Endothelial cell of umbilical vein (primary cell): ENCODE measurements at regions not wholly inside any gene's neighbourhood (a gene's known extent, or its start where the extent isn't known, plus 50 kb on each side); places are given as distances from the start of the nearest gene placed in this dataset.

Experiments
- CTCF ChIP-seq, 2 donors: IDR thresholded peaks; 1 replicate in 1 of 2; 2 replicates in 1 of 2; pipeline ENCODE4 v1.5.1; 2011; ENCODE audit warnings: low read length in 2 of 2, mild to moderate bottlenecking in 2 of 2, moderate library complexity in 2 of 2, control low read depth in 1 of 2, inconsistent platforms in 1 of 2, low read depth in 1 of 2; ENCODE audit not compliant: insufficient read depth in 1 of 2; ENCODE audit errors: extremely low read depth in 1 of 2
- JUN ChIP-seq: IDR thresholded peaks from 2 replicates; pipeline ENCODE4 v1.6.1; 2011; ENCODE audit warnings: borderline replicate concordance, low read depth; ENCODE audit not compliant: insufficient read length, insufficient read depth
- POLR2A ChIP-seq: IDR thresholded peaks from 2 replicates; pipeline ENCODE4 v1.6.1; 2012; ENCODE audit warnings: low read depth, mild to moderate bottlenecking, control low read depth, low read length
- POLR2AphosphoS5 ChIP-seq: IDR thresholded peaks from 2 replicates; pipeline ENCODE4 v1.6.1; 2012; ENCODE audit warnings: low read depth, mild to moderate bottlenecking, control low read depth, low read length, moderate library complexity; ENCODE audit not compliant: insufficient read depth

- no peak for TF ChIP-seq POLR2AphosphoS5
- TF ChIP-seq CTCF (IDR thresholded peaks at IDR 0.05; ENCODE audit: extremely low read depth in 1 of 2, insufficient read depth in 1 of 2, low read depth in 1 of 2, low read length in 2 of 2) = no peak
- TF ChIP-seq JUN = no peak
- no peak for TF ChIP-seq POLR2A
Measured at GRCh38 chr12:69150796-69151127, 88.6 kb upstream of the CPSF6 start.
